Left ventricle myocardium superior (tissue), 1 donor: ENCODE measurements at regions not wholly inside any gene's neighbourhood (a gene's known extent, or its start where the extent isn't known, plus 50 kb on each side); places are given as distances from the start of the nearest gene placed in this dataset.

ENCODE experiments used
- ATAC-seq: fragments of 200-7000 bp; cut with Tn5 transposase; one replicate; pipeline ENCODE4 v1.9.1; 2020; ENCODE audit warnings: mild to moderate bottlenecking, moderate library complexity
- DNase-seq: peaks from one replicate; pipeline ENCODE4 v3.0.0-alpha.2; 2020
- intact Hi-C: fragments of 100-400 bp; cut with micrococcal nuclease; formaldehyde crosslinking; loops from one replicate; pipeline ENCODE4 v1.11.0; 2022
- donor health status: DM: no; HTN: yes; CAD: no; lungs with severe emphysema.

DNA sequence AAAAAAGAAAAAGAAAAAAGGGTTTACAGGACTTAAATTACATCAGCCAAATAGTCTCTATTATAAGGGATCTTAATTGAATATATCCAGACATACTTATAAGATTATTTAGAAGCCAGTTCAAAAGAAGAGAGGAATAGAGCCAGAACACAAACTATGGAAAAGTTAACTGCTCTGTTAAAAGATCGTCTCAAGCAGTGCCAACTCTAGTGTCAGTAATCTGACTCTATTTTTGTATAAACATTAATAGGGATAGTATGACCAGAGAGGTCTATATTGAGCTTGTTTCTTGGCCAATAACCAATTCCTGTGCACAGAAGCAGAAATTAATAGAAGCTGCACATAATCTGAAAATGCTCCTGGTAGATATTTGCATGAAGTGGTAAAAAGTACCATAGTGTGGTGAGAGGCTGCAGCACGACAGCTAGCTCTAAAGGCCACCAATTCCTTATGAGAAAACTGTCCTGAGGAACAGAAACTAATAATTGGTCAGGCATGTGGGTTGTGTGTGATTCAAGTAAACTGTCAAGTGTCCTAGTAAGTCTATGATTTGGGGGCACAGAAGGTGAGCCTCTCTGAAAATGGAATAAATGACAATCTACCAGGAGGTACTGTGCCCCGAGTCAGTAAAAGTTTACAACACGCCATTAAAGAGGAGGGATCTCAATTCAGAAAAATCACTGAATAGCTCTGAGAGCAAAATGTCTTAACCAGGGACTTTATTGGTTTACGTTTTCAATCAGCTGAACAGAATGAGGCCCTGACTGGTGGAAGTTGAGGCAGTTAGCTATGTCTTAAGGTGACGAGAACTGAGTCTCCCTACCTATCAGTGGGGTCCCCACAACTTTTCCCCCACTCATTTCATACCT is 51.5 kb upstream of the NANOGP8 start:
- ATAC-seq (no peak), DNase-seq (no peak)
- intact Hi-C loops = no loop called here
